Ovary (tissue), 3 donors: ENCODE measurements at regions not wholly inside any gene's neighbourhood (a gene's known extent, or its start where the extent isn't known, plus 50 kb on each side); places are given as distances from the start of the nearest gene placed in this dataset.

Experiments
- CTCF ChIP-seq, 3 donors: fragments of 450-650 bp in 2 of 3; fragments of 200-600 bp in 1 of 3; IDR thresholded peaks; one replicate each; pipeline versions ENCODE4 v1.5.1 to v1.8.0; 2016 to 2022; ENCODE audit warnings: antibody characterized with exemption in 3 of 3, mild to moderate bottlenecking in 1 of 3
- EP300 ChIP-seq: sonication (generic); formaldehyde crosslinking; IDR thresholded peaks from one replicate; pipeline ENCODE4 v1.6.1; 2017; ENCODE audit warnings: antibody characterized with exemption
- POLR2A ChIP-seq: fragments of 450-650 bp; IDR thresholded peaks from one replicate; pipeline ENCODE4 v1.6.1; 2017; ENCODE audit warnings: antibody characterized with exemption, mild to moderate bottlenecking, moderate library complexity
- donor health status: DM: no; HTN: no; CAD: no.

GRCh38 chr4:143097751-143098150 is 87.0 kb upstream of the USP38 start:
- no peak for TF ChIP-seq CTCF (IDR thresholded peaks at IDR 0.05)
- TF ChIP-seq EP300 = no peak
- no peak for TF ChIP-seq POLR2A
